ENCODE measurements at regions not wholly inside any gene's neighbourhood (a gene's known extent, or its start where the extent isn't known, plus 50 kb on each side); places are given as distances from the start of the nearest gene placed in this dataset.

DNA sequence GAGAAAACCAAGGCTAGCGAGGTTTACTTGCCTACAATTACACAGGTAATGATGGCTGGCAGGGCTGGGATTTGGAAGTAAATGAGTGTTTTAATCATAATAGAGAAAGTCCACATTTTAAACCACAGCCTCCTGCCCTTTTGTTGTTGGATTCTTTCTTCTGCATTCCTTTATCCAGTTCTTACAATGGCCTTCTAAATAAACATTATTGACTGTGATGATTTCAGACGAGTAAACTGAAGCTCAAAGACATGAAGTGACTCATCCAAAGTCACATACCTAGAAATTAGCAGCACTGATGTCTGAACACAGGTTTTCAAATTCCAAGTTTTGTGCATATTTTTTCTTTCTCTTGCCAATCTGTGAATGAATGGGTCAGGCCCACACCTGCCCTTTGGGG lies 51.2 kb upstream of the C1QTNF7 start:
- TF ChIP-seq, protein P1, sequence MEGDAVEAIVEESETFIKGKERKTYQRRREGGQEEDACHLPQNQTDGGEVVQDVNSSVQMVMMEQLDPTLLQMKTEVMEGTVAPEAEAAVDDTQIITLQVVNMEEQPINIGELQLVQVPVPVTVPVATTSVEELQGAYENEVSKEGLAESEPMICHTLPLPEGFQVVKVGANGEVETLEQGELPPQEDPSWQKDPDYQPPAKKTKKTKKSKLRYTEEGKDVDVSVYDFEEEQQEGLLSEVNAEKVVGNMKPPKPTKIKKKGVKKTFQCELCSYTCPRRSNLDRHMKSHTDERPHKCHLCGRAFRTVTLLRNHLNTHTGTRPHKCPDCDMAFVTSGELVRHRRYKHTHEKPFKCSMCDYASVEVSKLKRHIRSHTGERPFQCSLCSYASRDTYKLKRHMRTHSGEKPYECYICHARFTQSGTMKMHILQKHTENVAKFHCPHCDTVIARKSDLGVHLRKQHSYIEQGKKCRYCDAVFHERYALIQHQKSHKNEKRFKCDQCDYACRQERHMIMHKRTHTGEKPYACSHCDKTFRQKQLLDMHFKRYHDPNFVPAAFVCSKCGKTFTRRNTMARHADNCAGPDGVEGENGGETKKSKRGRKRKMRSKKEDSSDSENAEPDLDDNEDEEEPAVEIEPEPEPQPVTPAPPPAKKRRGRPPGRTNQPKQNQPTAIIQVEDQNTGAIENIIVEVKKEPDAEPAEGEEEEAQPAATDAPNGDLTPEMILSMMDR (conservative IDR thresholded peaks at IDR 0.05; ENCODE audit: low read depth in 2 of 2): no peak
- TF ChIP-seq POLR2AphosphoS5 (IDR thresholded peaks at IDR 0.05; ENCODE audit: low read depth): no peak
- TF ChIP-seq EZH2 (IDR thresholded peaks at IDR 0.05; ENCODE audit: low read depth, unreplicated experiment): no peak
- no peak for TF ChIP-seq EZH2phosphoT487 (IDR thresholded peaks at IDR 0.05; ENCODE audit: unreplicated experiment)
